ENCODE measurements at regions not wholly inside any gene's neighbourhood (a gene's known extent, or its start where the extent isn't known, plus 50 kb on each side); places are given as distances from the start of the nearest gene placed in this dataset.
"Not testable (repeated sequence)": the region's sequence is repeated elsewhere in the genome, so short reads cannot be mapped to it uniquely, and the experiment has no call there.

DNA sequence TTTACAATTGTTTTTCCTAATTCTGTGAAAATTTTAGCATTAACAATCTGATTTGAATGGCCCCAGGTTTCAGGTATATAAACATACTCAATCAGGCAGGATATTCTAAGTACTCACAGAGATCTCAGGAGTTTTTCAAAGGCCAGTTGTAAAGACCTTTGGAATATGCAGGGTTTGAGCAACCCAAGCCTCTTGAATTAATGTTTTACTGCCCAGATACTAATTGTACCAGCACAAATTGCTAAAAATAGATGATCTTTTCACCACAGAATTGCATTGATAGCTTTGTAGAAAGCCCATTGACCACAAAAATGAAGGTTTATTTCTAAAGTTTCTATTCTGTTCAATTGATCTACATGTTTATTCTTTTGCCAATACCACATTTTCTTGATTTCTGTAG, 186.5 kb downstream of the OSTF1 start:
- no peak for DNase-seq (ENCODE audit: low read depth)

DNA sequence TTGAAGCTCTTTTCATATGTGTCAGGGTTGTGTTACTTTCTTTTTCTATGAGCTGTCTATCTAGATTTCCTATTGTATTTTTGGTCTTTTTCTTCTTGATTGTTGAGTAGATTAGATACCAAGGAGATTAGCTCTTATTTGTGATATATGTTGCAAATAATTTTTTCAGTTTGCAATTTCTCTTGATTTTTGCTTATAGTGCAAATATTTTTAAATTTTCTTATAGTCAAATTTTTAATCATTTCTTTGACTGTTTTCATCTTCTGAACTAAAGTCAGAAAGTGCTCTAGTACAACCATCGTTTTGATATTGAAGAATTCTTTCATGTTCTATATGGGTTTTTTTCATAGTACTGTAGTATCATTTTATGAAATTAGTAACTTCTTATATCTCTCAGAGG, 193.7 kb downstream of the OSTF1 start:
- DNase-seq (ENCODE audit: low read depth), result no peak

DNA sequence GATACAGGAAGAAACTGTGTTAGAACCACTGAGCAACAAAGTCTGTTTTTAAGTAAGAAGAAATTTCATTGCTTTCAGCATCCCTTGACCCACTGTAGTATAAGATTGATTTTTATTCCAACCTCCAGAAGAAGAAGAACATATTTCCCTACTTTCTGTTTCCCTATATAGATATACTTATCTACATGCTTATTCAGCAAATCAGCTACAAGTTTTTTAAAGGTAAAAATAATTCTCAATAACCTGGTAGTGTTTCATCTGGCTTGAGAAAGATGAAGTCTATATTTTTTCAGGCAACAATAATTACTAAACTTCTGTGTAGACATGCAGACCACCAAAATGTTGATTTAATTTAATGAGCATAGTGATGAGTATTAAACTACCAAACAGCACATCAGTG, 201.0 kb downstream of the OSTF1 start:
- DNase-seq (ENCODE audit: low read depth), result no peak

DNA sequence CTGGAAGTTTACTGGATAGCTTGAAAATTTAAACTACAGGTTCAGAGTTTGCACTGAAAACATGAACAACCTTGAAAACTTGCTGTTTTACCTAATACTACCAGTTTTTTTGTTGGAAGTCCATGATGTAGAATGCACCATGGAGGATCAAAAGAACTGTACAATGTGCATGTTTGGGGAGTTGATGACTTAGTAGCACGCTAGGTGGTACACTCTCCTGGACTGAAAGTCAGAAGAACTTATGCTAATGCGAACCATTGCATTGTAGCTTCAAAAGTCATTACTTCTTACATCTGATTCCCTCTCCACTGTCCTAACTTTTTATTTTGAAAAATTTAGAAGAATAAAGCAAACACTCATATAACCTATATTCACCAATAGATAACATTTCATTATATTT, 211.0 kb downstream of the OSTF1 start:
- DNase-seq (ENCODE audit: low read depth), result no peak

DNA sequence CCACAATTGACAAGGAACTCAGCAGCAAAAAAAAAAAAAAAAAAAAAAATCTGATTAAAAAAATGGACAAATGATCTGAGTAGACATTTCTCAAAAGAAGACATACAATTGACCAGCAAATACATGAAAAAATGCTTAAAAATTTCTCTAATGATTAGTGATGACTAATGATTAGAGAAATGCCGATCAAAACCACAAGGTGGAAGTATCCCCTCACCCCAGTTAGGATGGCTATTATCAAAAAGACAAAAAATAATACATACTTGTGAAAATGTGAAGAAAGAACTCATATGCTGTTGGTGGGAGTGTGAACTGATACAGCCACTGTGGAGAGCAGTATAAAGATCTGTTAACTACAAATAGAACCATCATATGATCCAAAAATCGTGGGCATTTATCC, 245.3 kb downstream of the OSTF1 start:
- no peak for DNase-seq (ENCODE audit: low read depth)

DNA sequence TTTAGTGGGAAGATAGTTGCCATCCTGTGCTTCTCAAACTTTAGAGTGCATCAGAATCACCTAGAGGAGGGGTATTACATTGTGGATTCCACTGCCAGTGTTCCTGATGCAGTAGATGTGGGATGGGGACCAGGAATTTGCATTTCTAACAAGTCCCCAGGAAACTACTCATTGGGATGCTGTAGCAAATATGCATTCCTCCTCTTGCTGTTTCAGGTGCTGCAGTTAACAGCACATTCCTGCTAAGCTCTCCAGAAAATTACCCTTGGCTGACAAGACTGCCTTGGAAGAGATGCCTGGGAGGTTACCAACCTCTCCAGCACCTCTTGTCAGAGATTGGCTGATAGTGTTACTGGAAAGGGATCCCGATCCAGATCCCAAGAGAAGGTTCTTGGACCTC, 270.5 kb downstream of the OSTF1 start:
- DNase-seq (ENCODE audit: low read depth), result no peak

DNA sequence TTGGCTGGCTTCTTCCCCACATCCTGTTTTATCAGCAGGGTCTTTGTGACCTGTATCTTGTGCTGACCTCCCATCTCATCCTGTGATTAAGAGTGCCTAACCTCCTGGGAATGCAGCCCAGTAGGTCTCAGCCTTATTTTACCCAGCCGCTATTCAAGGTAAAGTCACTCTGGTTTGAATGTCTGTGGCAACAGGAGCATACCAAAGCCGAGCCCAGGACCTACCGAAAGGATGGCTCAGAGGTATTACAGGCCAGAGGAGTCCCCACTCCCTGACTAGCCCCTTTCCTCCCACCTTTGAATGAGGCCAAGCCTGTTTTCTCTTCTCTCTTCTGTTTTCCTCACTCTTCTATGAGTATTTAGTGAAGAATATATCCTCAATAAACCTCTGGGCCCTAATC, 271.3 kb downstream of the OSTF1 start:
- DNase-seq (ENCODE audit: low read depth), result no peak

DNA sequence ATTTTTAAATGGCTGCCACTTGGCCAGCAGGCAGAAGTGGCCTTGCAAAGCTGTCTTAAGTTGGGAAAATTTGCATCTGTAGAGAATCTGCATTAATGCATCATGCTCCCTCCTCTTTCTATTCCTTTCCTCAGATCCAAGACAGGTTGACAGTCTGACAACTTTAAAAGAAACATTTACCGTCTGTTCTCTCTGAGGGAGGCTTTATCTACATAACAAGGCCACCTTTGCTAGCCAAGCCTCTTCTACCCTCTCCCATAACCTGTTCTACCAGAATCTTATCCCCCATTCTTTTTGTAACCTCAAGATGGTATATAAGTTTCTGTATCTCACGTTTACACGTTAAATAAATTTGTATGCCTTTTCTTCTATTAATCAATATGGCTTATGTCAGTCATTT, 271.9 kb downstream of the OSTF1 start:
- no peak for DNase-seq (ENCODE audit: low read depth)

DNA sequence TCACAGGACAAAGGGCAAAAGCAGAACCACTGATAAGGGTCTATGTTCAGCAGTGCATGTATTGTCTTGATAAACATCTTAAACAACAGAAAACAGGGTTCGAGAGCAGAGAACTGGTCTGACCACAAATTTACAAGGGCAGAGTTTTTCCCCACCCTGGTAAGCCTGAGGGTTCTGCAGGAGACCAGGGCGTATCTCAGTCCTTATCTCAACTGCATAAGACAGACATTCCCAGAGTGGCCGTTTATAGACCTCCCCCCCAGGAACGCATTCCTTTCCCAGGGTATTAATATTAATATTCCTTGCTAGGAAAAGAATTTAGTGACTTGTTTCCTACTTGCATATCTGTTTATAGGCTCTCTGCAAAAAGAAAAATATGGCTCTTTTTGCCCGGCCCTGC, 274.1 kb downstream of the OSTF1 start:
- not testable (repeated sequence) for DNase-seq (ENCODE audit: low read depth)

DNA sequence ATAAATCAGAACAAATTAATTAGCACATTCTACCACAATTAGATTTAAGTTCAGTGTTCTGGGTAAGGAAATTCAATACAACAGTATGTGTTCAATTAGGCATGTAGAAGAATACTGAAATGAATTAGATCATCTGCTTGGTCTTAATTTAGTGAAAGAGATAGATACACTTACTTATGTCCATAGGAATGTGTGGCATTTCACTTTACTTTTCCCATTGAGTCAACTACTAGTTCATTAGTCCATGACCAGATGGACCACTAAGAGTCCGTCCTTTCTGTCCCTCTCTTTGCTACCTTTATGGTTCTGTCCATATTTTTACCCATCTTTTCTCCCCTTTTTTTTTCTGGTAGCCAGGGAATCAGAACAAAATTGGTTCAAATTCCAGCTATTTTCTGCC, 276.9 kb downstream of the OSTF1 start:
- no peak for DNase-seq (ENCODE audit: low read depth)

DNA sequence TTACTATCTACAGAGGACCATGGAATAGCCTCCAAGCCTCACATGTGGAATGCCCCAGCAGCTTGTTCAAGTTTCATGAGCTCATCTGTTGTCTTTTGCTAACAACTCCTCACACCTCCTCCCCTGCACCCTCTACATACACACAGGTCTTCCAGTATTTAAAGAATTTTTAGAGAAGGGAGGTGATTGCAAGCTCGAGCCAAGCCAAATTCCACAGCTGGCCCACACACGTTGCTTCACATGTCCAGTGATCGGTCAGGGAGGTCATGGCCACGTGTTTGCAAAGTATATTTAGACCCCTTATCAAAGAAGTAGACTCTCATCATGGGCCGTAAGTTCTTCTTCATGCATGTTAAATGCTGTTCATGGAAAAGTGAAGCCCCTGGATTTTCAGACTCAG, 281.7 kb downstream of the OSTF1 start:
- DNase-seq (ENCODE audit: low read depth), result no peak

DNA sequence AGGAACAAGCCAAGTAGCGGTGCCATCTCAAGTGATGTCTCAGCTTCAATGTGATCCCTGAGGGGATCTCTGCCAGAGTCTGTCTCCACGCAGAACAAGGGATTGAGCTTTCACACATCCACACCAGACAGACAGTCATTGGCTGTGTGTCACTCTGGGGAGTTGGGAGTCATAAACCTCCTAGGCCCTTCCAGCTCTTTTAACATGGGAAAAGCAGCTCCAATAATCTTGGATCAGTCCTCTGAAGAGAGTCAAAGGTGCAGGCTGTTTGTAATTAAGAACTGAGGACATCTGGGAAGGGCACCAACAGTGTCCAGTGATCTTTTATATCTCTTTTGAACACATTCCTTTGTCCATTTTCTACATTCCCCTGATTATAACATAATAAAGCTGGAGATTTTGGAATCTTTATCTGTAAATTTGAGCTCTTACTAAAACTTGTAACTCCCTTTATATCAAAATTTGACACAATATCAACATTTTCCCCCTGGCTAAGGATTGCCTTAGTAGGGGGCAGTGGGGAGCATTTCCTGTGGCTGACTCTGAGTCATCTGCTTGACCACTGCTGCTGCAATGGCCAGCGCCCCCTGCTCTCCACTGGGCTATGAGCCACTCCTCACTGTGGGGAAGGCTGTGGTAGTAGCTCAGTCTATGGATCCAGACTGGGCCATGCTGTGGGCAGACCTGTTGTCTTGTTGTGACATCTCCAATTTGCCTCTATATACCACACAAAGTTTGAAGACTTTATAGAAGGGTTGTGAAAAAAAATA, 284.4 kb downstream of the OSTF1 start:
- peak; percentile 3 for DNase-seq (ENCODE audit: low read depth)

DNA sequence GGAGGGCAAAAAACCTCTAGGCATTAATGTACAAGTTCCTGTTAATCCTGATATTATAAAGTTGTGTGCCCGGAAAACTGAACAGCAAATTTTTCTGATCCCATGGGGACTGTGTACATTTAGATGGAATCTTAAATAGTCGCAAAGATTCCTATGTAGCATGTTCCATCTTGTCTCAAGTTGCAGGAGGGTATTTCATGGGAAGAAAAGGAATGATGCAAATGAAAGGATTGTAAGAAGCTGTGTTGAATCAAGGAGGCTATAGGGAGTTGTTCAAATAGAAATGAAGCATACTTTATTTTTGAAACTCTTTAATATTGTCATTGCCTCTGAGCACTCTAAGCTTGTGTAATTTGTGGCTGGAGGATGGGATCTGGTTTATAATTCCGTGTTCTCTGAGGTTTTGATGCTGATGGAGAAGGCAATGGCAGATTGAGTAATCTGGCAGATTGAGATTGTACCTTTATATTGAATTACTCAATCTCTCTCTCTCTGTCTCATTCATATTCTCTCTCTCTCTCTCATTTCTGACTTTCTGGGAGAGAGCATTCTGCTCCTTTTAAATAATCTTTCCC, 288.5 kb downstream of the OSTF1 start:
- DNase-seq (ENCODE audit: low read depth), result no peak

DNA sequence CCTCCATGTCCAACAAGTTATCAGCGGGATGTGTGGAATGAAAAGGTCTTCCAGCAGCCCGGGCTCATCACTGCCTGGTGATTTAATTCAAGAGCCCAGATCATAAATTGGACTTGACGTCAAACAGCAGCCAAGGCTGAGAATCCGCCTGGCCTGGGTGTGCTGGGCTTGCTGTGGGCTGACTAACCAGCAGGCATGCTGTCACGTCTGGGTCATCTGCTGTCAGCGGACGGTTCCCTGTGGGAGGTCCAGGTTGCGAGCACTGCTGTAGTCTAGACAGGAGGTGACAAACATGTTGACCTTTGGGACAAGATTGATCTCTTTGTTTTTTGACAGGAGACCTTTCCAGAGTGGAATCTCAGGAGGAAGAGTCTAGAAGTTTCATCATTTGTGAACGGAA, 289.7 kb downstream of the OSTF1 start:
- DNase-seq (ENCODE audit: low read depth), result no peak

DNA sequence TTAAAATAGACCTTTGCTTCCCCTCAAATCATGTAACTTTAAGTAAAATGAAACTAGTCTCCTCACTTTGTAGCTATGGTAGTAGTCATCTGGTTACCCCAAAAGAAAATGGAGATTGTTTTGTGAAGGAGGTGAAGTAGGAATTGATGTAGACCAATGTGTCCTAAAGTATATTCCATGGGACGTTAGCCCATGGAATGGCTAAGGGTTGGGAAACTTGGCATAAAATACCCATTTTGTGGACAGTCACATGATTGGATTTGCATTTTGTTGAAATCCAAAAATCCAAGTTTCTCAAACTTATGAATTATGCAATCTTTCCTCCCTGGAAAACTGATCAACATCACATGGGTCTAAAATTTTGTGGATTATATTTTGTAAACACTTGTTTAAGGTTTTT, 290.6 kb downstream of the OSTF1 start:
- no peak for DNase-seq (ENCODE audit: low read depth)

DNA sequence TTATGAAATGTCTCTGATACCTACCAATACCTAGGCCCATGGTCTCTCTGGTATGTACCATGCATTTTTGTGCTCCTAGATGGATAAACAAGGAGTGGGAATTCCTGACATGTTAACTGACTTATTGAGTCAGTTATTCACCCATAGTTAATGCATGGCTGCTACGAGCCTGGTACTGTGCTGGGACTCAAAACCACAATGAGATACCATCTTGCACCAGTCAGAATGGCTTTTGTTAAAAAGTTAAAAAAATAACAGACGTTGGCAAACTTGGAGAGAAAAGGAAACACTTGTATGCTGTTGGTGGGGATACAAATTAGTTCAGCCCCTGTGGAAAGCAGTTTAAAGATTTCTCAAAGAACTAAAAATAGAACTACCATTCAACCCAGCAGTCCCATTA, 293.8 kb downstream of the OSTF1 start:
- no peak for DNase-seq (ENCODE audit: low read depth)

DNA sequence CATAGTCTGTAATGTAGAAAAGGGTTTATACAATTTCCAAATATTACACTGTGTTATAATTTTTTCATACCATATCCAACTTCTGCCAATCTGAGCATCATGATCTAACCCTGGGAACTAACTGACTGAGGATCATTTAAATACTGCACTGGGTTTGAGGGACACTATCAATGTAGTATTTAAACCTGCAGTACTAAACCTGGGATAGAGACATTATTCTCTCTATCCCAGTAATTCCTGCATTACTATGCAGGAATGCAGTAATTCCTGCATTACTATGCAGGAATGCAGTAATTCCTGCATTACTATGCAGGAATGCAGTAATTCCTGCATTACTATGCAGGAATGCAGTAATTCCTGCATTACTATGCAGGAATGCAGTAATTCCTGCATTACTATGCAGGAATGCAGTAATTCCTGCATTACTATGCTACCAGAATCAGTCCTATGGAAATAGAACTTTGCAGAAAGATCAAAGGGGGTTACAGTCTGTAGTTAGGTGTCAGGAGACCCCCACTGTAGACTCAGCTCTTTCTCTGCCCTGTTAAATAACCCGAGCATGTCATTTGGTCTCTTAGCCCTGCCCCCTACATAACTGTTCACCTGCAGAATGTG, 295.2 kb downstream of the OSTF1 start:
- not testable (repeated sequence) for DNase-seq (ENCODE audit: low read depth)

DNA sequence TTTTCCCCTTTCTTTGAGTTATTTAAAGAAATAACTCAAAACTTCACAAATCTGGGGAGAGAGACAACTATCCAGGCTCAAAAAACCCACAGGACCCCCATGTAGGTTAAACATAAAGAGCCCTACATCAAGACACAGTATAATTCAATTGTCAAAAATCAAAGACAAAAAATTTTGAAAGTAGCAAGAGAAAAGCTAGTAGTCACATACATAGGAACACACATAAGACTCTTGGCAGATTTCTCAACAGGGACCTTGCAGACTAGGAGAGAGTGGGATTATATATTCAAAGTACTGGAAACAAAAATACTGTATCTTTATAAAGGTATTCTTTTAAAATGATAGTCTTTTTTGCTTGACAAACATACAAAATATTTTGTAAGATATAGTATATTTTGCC, 296.9 kb downstream of the OSTF1 start:
- no peak for DNase-seq (ENCODE audit: low read depth)

DNA sequence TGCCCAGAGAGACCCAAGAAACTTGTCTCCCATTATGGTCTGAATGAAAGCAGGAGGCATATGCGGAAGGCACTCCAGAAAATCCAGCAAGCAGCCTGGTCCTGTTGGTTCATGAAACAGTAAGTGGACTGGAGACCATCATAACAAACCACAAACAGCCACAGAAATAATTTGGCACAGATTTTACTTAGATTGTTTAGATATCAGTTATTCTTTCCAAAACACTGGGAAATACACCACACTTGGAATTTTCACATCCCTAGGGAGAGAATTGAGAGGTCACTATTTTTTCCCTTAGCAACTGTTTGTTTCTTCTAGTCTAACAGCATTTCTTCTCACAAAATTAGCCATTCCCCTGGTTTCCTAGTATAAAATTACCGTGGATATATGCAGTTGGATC, 300.8 kb downstream of the OSTF1 start:
- DNase-seq (ENCODE audit: low read depth), result peak; percentile 10

DNA sequence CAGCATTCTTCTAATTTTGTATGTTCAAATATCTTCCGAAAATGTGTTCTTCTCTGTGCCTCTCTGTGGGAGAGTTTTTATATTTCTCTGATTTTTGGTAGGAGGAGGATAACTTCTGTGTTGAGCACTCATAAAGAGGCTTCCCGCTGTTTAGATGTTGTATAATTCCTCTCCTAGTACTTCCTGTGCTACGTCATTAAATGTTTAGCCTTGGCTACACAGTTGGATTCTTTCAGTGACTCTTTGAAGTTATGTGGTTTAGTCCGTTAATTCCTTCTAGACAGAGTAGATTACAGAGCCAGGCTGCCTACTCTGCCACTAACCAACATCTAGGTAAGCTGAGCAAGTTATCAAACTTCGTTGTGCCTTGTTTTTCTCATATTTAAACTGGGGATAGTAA, 302.6 kb downstream of the OSTF1 start:
- no peak for DNase-seq (ENCODE audit: low read depth)

DNA sequence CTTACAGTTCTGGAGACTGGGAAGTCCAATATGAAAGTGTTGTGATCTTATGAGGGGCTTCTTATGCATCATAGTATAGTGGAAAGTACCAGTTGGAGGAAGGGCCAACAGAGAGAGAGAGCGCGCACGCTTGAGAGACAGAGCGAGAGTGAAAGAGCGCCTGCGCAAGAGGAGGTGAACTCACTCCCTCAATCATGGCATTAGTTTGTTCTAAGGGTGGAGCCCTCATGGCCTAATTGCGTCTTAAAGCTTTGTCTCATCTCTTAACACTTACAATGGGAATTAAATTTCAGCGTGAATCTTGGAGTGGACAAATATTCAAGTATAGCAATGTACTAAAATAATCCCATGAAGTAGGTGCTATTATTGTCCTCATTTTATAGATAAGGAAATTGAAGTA, 303.2 kb downstream of the OSTF1 start:
- DNase-seq (ENCODE audit: low read depth), result no peak

DNA sequence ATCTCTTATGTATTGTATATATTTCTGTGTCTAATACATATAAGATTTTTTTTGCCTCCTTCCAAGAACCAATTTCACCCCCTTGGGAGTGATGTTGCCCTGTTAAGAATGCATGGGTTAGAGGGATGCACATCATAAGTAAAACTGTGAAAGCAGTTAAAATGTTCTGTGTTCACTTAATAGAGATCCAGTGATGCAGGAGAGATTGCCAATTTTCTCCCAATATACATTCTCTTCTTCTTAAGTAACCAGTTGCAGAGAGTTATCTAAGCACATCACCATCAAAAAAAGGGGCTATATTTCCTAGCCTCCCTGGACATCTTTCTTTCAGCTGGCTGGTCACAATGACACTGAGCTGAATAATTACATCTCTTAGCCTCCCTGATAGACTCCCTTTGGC, 307.0 kb downstream of the OSTF1 start:
- DNase-seq (ENCODE audit: low read depth), result no peak

DNA sequence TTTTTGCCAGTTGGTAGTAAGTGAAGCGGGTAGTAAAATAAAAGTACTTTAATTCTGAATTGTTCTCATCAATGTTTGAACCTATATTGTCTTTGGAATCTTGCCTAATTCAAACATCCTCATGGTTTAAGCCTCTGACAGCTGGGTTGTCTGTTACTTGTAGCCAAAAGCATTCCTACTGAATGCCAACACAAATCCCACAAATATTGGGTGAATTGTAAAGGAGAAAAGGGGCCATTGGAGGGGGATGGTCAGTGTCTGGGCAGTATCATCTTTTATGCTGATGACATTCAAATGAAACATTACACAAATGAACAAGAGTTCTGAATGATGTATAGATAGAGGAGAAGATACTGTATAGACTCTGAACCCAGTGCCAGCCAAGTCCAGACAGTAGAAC, 309.5 kb downstream of the OSTF1 start:
- DNase-seq (ENCODE audit: low read depth), result no peak

Measured in myocyte (in vitro differentiated cells).